ENCODE measurements at regions not wholly inside any gene's neighbourhood (a gene's known extent, or its start where the extent isn't known, plus 50 kb on each side); places are given as distances from the start of the nearest gene placed in this dataset.

GRCh38 chr4:134278675-134279074 is 77.1 kb upstream of the PABPC4L start:
- TF ChIP-seq POLR2AphosphoS5 (IDR thresholded peaks at IDR 0.05; ENCODE audit: insufficient read depth, low read depth, low read length), result no peak
- no peak for TF ChIP-seq CTCF (IDR thresholded peaks at IDR 0.05; ENCODE audit: extremely low read depth in 1 of 2, insufficient read depth in 1 of 2, low read depth in 1 of 2, low read length in 2 of 2)
